ENCODE measurements at regions not wholly inside any gene's neighbourhood (a gene's known extent, or its start where the extent isn't known, plus 50 kb on each side); places are given as distances from the start of the nearest gene placed in this dataset.
"Not testable (repeated sequence)": the region's sequence is repeated elsewhere in the genome, so short reads cannot be mapped to it uniquely, and the experiment has no call there.

GRCh38 chr13:111666164-111666776 is 345.8 kb downstream of the TEX29 start:
- H3K9me3 Mint-ChIP-seq, result no peaks in the 10 kb centered on the region
- peaks cover 41% of the 10 kb centered on the region for H3K27me3 ChIP-seq
- no peak overlapping the region for H3K27ac Mint-ChIP-seq
- H3K27me3 Mint-ChIP-seq (ENCODE audit: insufficient read depth, low read depth), result peaks cover 6% of the 10 kb centered on the region
- H3K4me1 Mint-ChIP-seq, result peaks cover 24% of the 10 kb centered on the region
- no peak for DNase-seq (ENCODE audit: low spot score)
- no peak for TF ChIP-seq EZH2 (IDR thresholded peaks at IDR 0.05)
- no peak for TF ChIP-seq EZH2phosphoT487 (IDR thresholded peaks at IDR 0.05)
- no peak for TF ChIP-seq CTCF (IDR thresholded peaks at IDR 0.05)
- no peak overlapping the region for H3K9ac ChIP-seq
- no peak overlapping the region for H3K4me3 Mint-ChIP-seq
- no peak overlapping the region for H2AFZ ChIP-seq (replicated peaks)
- no peak overlapping the region for H3K4me3 ChIP-seq
- H4K20me1 ChIP-seq (ENCODE audit: low read depth), result no peaks in the 10 kb centered on the region
- no peaks in the 10 kb centered on the region for H3F3A ChIP-seq (ENCODE audit: low read depth)
- H3K36me3 ChIP-seq, result no peaks in the 10 kb centered on the region
- H3K79me2 ChIP-seq (ENCODE audit: low read depth), result no peaks in the 10 kb centered on the region
- no peak overlapping the region for H3K27ac ChIP-seq
- no peaks in the 10 kb centered on the region for H3K4me1 ChIP-seq
- H3K36me3 Mint-ChIP-seq, result no peaks in the 10 kb centered on the region
- no peak overlapping the region for H3K4me2 ChIP-seq
- H3K9me3 ChIP-seq (ENCODE audit: low read depth), result no peaks in the 10 kb centered on the region

GRCh38 chr13:111667757-111668156 is 347.3 kb downstream of the TEX29 start:
- Histone ChIP-seq H3K9ac (no peak overlapping the region), H3K4me1 (no peaks in the 10 kb centered on the region), H3K9me3 (ENCODE audit: low read depth) (no peaks in the 10 kb centered on the region), H3F3A (ENCODE audit: low read depth) (no peaks in the 10 kb centered on the region), H4K20me1 (ENCODE audit: low read depth) (no peaks in the 10 kb centered on the region), H3K79me2 (ENCODE audit: low read depth) (no peaks in the 10 kb centered on the region), H3K36me3 (no peaks in the 10 kb centered on the region), H3K27ac (no peak overlapping the region), H3K4me2 (no peak overlapping the region), H3K27me3 (peaks cover 26% of the 10 kb centered on the region), H2AFZ (replicated peaks) (no peak overlapping the region), H3K4me3 (no peak overlapping the region)
- no peak for DNase-seq (ENCODE audit: low spot score)
- Mint-ChIP-seq H3K27ac (no peak overlapping the region), H3K4me1 (peaks cover 24% of the 10 kb centered on the region), H3K9me3 (no peaks in the 10 kb centered on the region), H3K27me3 (ENCODE audit: insufficient read depth, low read depth) (no peaks in the 10 kb centered on the region), H3K4me3 (no peak overlapping the region), H3K36me3 (no peaks in the 10 kb centered on the region)
- TF ChIP-seq EZH2 (IDR thresholded peaks at IDR 0.05), result no peak

GRCh38 chr13:111668451-111668850 is 348.0 kb downstream of the TEX29 start:
- H3K9ac ChIP-seq, result no peak overlapping the region
- H3K9me3 Mint-ChIP-seq, result no peaks in the 10 kb centered on the region
- H3K4me3 Mint-ChIP-seq, result no peak overlapping the region
- peaks cover 21% of the 10 kb centered on the region for H3K4me1 Mint-ChIP-seq
- no peaks in the 10 kb centered on the region for H3K36me3 Mint-ChIP-seq
- no peaks in the 10 kb centered on the region for H3K36me3 ChIP-seq
- H3K27ac ChIP-seq, result no peak overlapping the region
- no peaks in the 10 kb centered on the region for H3F3A ChIP-seq (ENCODE audit: low read depth)
- DNase-seq (ENCODE audit: low spot score), result no peak
- H4K20me1 ChIP-seq (ENCODE audit: low read depth), result no peaks in the 10 kb centered on the region
- H3K79me2 ChIP-seq (ENCODE audit: low read depth), result no peaks in the 10 kb centered on the region
- H2AFZ ChIP-seq (replicated peaks), result no peak overlapping the region
- H3K27ac Mint-ChIP-seq, result no peak overlapping the region
- TF ChIP-seq EZH2 (IDR thresholded peaks at IDR 0.05) (no peak), EZH2phosphoT487 (IDR thresholded peaks at IDR 0.05) (no peak), CTCF (IDR thresholded peaks at IDR 0.05) (no peak)
- H3K9me3 ChIP-seq (ENCODE audit: low read depth), result no peaks in the 10 kb centered on the region
- H3K4me3 ChIP-seq, result no peak overlapping the region
- H3K27me3 Mint-ChIP-seq (ENCODE audit: insufficient read depth, low read depth), result no peaks in the 10 kb centered on the region
- no peak overlapping the region for H3K4me2 ChIP-seq
- H3K27me3 ChIP-seq, result peaks cover 19% of the 10 kb centered on the region
- no peaks in the 10 kb centered on the region for H3K4me1 ChIP-seq

- not testable (repeated sequence) for H3K9me3 Mint-ChIP-seq; H4K20me1 ChIP-seq (ENCODE audit: low read depth); H3K4me2 ChIP-seq; H3K36me3 ChIP-seq; H3K27me3 Mint-ChIP-seq (ENCODE audit: insufficient read depth, low read depth); H3F3A ChIP-seq (ENCODE audit: low read depth); H3K27me3 ChIP-seq; DNase-seq (ENCODE audit: low spot score); H3K4me3 ChIP-seq; H3K4me3 Mint-ChIP-seq; H3K4me1 ChIP-seq; H3K9ac ChIP-seq; H3K27ac ChIP-seq; H3K36me3 Mint-ChIP-seq; H3K79me2 ChIP-seq (ENCODE audit: low read depth); H2AFZ ChIP-seq (replicated peaks); H3K4me1 Mint-ChIP-seq; H3K27ac Mint-ChIP-seq; H3K9me3 ChIP-seq (ENCODE audit: low read depth)
Observed at GRCh38 chr13:111672198-111672597, 351.8 kb downstream of the TEX29 start.

GRCh38 chr13:111678120-111678882 is 357.9 kb downstream of the TEX29 start:
- not testable (repeated sequence) for H3F3A ChIP-seq (ENCODE audit: low read depth)

GRCh38 chr13:111679645-111680044 is 359.2 kb downstream of the TEX29 start:
- not testable (repeated sequence) for H3K27ac Mint-ChIP-seq; H3K4me1 Mint-ChIP-seq; H3K4me1 ChIP-seq; H3K4me3 Mint-ChIP-seq; H3K9me3 ChIP-seq (ENCODE audit: low read depth); H3K27me3 ChIP-seq; H3K36me3 Mint-ChIP-seq; H4K20me1 ChIP-seq (ENCODE audit: low read depth); H3K36me3 ChIP-seq; H3K4me3 ChIP-seq; H3K9me3 Mint-ChIP-seq; H3K79me2 ChIP-seq (ENCODE audit: low read depth); H3K27ac ChIP-seq; H3F3A ChIP-seq (ENCODE audit: low read depth); H3K4me2 ChIP-seq; DNase-seq (ENCODE audit: low spot score); H2AFZ ChIP-seq (replicated peaks); H3K9ac ChIP-seq; H3K27me3 Mint-ChIP-seq (ENCODE audit: insufficient read depth, low read depth)

More at GRCh38 chr13:111678120-111678882, 357.9 kb downstream of the TEX29 start:
- H3K27me3 ChIP-seq; H3K4me2 ChIP-seq; H3K27me3 Mint-ChIP-seq (ENCODE audit: insufficient read depth, low read depth); H3K4me3 Mint-ChIP-seq; H3K27ac ChIP-seq; H3K9me3 Mint-ChIP-seq; H3K9ac ChIP-seq; H3K79me2 ChIP-seq (ENCODE audit: low read depth); H2AFZ ChIP-seq (replicated peaks); DNase-seq (ENCODE audit: low spot score); H3K4me1 Mint-ChIP-seq; H3K27ac Mint-ChIP-seq; H3K36me3 ChIP-seq; H3K36me3 Mint-ChIP-seq; H3K4me1 ChIP-seq; H3K9me3 ChIP-seq (ENCODE audit: low read depth); H3K4me3 ChIP-seq; H4K20me1 ChIP-seq (ENCODE audit: low read depth): not testable (repeated sequence)
